H7 (cell line): ENCODE measurements at regions not wholly inside any gene's neighbourhood (a gene's known extent, or its start where the extent isn't known, plus 50 kb on each side); places are given as distances from the start of the nearest gene placed in this dataset.
A peak's percentile ranks its signal among the peaks of the same experiment; 100 is the strongest.
"Not testable (repeated sequence)": the region's sequence is repeated elsewhere in the genome, so short reads cannot be mapped to it uniquely, and the experiment has no call there.

Experiments
- DNase-seq: peaks from one replicate; pipeline ENCODE4 v3.0.0; 2012
- H3K27me3 ChIP-seq: 2 replicates; pipeline ENCODE4 v1.6.0; 2011; ENCODE audit warnings: mild to moderate bottlenecking, low read length; ENCODE audit not compliant: control insufficient read depth, insufficient read depth
- H3K36me3 ChIP-seq: replicated peaks from 2 replicates; pipeline ENCODE4 v1.5.1; 2011; ENCODE audit warnings: low read length; ENCODE audit not compliant: control insufficient read depth, insufficient read depth
- H3K4me3 ChIP-seq: 2 replicates; pipeline ENCODE4 v1.5.1; 2011; ENCODE audit warnings: low read depth, mild to moderate bottlenecking, control low read depth, low read length, moderate library complexity; ENCODE audit not compliant: insufficient read depth

DNA sequence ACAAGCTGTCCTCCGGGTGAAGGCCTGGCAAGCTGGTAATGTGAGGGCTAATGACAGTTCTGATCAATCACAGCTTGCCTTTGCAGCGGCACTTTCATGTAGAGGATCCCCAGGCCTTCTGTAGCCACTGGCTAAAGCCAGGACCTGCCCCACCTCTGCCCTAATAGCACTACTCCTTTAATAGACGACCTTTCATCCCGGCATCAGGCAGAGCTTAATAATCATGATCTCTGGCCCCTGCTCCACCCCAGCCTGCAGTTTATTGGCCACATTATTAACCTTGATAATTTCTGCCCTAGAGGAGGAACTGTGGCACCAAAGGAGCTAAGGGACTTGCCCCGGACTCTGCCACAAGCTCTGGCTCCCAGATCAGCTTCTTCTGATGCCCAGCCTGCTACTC, 142.3 kb upstream of the TBX3 start:
- no peaks in the 10 kb centered on the region for H3K36me3 ChIP-seq
- DNase-seq = no peak

DNA sequence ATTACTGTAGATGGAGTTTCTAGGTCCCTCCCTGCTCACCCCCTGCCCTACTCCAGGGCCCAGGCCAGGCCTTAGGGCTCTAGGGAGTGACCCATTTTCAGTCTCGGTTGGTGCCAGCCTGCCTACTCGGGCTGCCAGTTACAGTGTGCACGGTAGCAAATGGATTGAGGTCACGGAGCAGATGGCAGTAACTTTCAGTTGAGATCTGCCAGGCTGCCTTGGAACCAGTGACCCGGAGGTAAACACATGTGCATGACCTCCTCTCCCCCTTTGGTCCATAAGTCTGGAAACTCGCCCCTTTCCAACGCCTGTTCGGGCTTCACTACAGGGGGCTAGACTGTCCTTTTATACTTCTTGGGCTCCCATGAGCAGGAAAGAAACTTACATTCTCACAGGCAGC, 139.7 kb upstream of the TBX3 start:
- no peak for DNase-seq
- Histone ChIP-seq H3K27me3 (no peaks in the 10 kb centered on the region), H3K36me3 (no peaks in the 10 kb centered on the region)

More for the DNA sequence above, 142.3 kb upstream of the TBX3 start:
- Histone ChIP-seq H3K27me3 (no peaks in the 10 kb centered on the region), H3K4me3 (no peak overlapping the region)

DNA sequence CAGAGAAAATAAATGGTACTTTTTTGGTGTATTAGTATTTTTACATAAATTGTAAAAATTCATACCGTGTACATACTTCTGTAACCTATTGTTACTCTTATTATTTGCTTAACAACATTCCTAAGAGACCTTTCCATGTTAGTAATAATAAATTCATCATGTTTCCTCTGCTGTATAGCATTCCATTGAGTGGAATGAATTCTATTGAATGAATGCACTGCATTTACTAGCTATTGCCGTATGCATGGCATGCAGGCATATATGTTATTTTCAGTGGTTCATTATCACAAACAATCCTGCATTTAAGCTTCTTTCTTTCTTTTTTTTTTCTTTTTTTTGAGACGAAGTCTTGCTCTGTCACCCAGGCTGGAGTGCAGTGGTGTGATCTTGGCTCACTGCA, 137.6 kb upstream of the TBX3 start:
- Histone ChIP-seq H3K27me3 (no peaks in the 10 kb centered on the region), H3K4me3 (no peak overlapping the region), H3K36me3 (no peaks in the 10 kb centered on the region)
- no peak for DNase-seq

More for the DNA sequence above, 139.7 kb upstream of the TBX3 start:
- H3K4me3 ChIP-seq = no peak overlapping the region

DNA sequence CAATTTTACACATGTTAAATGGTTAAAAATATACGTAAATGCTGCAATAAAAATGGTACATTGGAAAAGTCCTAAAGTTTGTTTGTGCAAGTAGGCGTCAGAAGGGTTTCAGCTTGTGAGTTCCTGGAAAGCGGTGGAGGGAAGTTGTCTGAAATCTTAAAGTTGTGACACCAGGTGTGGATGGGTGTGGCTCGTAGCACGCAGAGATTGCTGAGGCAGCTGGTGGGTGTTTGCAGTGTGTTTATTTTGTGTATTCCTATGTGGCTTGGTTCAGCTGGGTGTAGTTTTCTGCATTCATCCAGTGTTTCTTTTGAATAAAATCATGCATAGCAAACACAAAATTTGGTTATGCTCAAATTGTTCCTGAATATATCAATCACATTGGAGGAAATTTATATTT, 136.8 kb upstream of the TBX3 start:
- Histone ChIP-seq H3K36me3 (no peaks in the 10 kb centered on the region), H3K4me3 (no peak overlapping the region), H3K27me3 (no peaks in the 10 kb centered on the region)
- no peak for DNase-seq

DNA sequence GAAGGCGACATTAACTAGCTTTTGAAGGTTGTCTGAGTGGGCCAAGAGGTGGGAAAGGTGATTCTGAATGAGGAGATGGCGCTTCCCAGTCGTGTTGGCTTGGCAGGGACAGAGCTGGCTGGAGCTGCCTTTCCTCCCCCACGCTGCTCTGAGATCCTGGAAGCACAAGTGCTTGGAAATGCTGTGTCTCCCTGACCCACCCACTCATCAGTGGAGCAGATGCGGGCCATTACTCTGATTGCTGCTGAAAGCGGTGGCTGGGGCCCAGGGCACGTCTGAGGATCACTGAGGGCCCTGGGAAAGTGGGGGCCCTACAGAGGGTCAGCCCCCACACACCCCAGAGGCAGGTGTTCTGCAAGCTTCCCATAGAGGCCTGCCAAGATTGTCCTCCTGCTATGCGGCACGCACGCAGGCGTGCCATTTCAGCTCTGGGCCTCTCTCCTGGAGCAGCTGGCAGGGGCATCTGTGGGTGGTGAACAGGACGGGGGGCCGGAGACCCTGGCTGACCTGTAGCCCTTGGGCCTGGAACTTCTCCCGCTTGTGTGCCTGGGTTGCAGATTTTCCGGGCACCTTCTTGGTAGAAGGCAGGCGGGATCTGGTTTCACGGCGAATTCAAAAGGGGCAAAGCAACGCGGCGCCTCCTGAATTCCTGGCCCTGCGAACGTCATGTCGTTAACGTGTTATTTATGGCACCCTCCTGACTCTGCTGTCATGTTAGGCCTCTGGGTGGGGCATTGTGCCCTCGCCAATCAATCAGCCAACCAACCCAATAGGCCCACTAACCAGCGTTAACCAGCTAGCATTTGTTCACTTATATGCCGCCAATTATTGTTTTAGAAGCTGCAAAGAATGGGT, 133.8 kb upstream of the TBX3 start:
- Histone ChIP-seq H3K4me3 (no peak overlapping the region), H3K27me3 (no peaks in the 10 kb centered on the region), H3K36me3 (no peaks in the 10 kb centered on the region)
- no peak for DNase-seq

DNA sequence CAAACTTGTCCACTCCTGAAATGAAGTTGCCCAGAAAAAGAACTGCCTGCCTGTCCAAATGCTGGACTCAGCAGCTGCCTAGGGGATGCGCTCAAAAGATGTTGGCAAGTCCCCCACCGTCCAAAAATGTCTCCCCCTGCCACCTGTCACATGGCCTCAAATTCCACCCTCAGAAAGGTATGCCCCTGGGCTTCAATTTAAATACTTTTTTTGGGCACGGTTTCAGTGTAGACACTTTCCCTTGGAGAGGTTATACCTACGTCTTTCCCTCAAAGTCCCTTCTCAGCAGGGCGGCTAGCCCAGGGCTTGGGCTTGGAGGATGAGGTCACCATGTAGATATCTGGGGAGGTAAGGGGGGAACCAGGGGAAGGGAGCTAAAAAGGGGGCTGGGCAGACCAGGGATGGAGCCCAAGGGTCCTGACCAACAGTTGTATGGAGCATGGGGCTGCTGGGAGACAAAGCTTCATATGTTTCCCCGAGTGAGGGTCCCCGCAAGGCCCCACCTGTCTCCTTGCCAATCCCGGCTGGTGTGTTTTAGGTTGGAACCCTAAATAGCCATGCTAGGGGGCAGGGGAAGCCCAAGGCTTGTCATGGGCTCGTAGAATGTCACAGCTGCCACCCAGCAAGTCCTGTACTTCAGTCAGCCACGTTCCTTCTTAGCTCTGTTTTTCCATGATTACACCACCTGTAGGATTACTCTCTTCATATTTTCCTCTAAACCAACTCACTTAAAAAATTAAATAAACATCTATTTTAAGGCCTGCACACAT, 131.2 kb upstream of the TBX3 start:
- H3K36me3 ChIP-seq = no peaks in the 10 kb centered on the region
- H3K4me3 ChIP-seq = no peak overlapping the region
- no peaks in the 10 kb centered on the region for H3K27me3 ChIP-seq
- peak; percentile 32 for DNase-seq

DNA sequence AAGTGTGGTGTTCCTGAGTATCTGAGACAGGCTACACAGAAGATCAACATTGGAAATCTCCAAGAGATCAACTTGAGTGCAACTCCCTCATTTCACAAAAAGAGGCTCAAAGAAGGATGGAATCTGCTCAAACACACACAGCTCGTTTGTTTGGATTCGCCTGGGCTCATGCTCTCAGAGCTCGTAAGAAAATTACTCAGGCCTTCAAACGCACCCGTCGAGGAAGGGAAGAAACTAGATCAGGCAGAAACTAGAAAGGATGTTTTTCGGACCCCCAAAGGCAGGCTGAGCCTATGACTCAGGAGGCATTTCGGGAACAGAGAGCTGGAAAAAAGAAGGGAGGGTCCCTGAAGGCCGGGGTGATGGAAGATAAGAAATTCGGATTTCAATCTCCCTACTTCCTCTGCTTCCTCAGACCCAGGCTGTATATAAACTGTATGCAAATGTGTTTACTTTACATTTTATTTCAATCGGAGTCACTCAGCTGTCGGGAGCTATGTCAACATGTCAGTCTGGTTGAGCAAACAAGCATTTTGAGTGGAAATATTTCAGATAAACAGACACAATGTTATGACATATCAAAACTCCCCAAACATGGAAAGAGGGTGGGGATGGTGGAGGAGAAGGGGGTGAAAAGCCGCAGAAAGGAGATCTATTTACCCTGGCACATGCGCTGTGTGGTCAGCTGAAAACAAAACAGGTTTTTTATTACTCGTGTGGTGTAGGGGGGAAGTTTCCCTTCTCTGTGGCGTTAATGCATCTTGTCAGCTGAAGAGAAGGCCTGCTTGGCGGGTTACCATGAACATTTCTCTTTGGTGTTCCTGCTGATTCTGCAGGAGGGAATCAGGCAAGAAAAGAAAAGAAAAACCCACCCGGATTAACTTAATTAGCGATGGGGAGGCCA, 129.1 kb upstream of the TBX3 start:
- no peaks in the 10 kb centered on the region for H3K27me3 ChIP-seq
- H3K4me3 ChIP-seq = no peak overlapping the region
- no peaks in the 10 kb centered on the region for H3K36me3 ChIP-seq
- peak; percentile 65 for DNase-seq

DNA sequence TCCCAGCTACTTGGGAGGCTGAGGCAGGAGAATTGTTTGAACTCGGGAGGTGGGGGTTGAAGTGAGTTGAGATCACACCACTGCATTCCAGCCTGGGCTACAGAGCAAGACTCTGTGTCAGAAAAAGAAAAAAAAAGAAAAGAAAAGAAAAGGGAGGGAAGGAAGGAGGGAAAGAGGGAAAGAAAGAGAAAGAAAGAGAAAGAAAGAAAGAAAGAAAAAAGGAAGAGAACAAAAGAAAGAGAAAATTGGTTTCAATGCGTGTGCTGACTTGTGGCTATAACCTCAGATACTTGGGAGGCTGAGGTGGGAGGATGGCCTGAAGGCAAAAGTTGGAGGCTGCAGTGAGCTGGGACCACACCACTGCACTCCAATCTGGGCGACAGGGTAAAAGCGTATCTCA, 128.4 kb upstream of the TBX3 start:
- no peak for DNase-seq
- H3K4me3 ChIP-seq = no peak overlapping the region
- H3K36me3 ChIP-seq = no peaks in the 10 kb centered on the region
- no peaks in the 10 kb centered on the region for H3K27me3 ChIP-seq

DNA sequence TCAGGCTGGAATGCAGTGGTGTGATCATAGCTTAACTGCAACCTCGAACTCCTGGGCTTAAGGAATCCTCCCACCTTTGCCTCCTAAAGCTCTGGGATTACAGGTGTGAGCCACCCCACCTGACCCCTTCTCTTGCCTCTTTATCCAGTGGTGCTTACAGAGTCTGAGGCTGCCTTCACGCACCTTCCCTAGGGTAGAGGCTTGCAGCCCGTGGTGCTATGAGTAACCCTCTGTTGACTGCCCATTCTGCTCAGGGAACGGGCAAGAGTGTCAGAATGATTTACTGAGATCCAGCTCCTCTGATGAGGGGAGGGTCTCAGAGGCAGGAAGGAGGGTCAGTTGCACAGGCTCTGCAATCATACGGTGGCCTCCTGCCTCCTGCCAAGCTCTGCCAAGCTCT, 125.1 kb upstream of the TBX3 start:
- no peaks in the 10 kb centered on the region for H3K36me3 ChIP-seq
- DNase-seq = no peak

DNA sequence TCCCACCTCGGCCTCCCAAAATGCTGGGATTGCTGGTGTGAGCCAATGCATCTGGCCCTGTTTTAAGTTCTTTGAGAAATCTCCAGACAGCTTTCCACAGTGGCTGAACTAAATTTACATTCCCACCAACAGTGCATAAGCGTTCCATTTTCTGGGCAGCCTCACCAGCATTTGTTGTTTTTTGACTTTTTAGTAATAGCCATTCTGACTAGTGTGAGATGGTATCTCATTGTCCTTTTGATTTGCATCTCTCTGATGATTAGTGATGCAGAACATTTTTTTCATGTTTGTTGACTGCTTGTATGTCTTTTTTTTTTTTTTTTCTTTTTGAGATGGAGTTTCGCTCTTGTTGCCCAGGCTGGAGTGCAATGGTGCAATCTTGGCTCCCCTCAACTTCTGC, 117.4 kb upstream of the TBX3 start:
- H3K36me3 ChIP-seq, H3K4me3 ChIP-seq, H3K27me3 ChIP-seq, DNase-seq: not testable (repeated sequence)

More for the DNA sequence above, 125.1 kb upstream of the TBX3 start:
- no peak overlapping the region for H3K4me3 ChIP-seq
- H3K27me3 ChIP-seq = no peaks in the 10 kb centered on the region

DNA sequence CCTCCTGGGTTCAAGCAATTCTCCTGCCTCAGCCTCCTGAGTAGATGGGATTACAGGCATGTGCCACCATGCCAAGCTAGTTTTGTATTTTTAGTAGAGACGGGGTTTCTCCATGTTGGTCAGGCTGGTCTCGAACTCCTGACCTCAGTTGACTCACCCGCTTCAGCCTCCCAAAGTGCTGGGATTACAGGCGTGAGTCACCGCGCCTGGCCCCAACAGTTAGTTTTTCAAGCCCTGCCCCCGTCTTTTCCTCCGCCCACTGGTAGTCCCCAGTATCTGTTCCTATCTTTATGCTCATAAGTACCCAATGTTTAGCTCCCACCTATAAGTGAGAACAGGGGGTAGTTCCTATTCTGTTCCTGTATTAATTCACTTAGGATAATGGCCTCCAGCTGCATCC, 116.6 kb upstream of the TBX3 start:
- DNase-seq, H3K4me3 ChIP-seq, H3K27me3 ChIP-seq, H3K36me3 ChIP-seq: not testable (repeated sequence)

DNA sequence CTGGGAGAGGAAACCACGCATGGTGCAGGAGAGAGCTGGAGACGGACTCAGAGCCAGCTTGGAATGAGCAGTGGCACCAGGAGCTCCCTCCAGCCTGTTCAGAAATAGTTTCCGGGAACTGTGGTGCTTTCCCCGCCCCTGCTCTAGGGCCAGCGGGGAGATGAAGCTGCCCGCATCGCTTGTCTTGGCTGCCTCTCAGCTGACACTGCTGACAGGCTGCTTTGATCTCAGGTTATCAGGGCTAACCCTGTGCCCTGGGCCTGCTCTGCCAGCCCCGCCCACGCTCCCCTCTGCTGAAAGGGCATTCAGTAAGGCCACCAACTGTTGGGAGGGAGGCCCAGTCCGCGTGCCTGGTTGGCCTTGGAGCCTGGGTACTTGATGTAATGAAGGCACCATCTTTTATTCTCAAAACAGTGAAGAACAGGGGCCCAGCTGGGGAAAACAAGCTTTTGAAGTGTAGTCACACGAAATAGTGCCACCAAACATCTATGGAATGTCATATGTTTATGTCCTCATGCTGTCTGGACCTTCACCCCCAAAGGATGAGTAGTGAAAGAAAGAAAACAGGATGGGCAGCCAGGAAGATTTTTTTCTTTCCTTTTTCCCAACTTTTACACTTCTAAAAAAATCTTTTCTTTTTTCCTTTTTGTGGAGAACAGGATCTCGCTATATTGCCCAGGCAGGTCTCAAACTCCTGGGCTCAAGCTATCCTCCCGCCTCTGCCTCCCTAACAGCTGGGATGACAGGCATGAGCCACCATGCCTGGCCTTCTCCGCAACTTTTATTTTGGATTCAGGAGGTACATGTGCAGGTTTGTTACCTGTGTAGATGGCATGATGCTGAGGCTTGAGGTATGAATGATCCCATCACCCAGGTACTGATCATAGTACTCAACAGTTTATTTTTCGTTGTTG, 115.9 kb upstream of the TBX3 start:
- H3K27me3 ChIP-seq = no peaks in the 10 kb centered on the region
- H3K36me3 ChIP-seq = no peaks in the 10 kb centered on the region
- DNase-seq = peak; percentile 38
- H3K4me3 ChIP-seq = no peak overlapping the region

DNA sequence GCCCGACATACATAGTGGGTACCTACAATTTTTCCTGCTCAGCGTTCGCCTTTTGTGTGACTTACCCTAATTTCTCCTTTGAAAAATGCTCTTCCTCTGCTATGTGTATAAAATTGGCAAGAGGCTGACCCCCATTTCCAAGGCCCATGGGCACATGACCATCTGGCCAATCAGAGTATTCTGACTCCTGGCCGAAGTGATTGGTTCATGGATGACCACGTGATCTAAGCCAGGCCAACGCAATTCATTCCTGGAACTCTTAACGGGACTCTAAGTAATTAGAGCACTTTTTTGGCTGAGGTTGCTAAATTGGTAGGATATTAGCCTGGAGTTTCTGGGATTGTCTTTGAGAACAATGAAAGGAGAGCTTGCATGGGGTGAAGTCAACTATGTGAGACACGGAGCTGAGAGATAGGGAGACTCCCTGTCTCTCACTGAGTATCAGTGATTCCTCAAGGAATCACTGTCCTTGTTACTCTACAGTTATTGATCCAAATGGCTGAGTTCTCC, 110.1 kb upstream of the TBX3 start:
- Histone ChIP-seq H3K4me3 (no peak overlapping the region), H3K36me3 (no peaks in the 10 kb centered on the region), H3K27me3 (no peaks in the 10 kb centered on the region)
- DNase-seq = no peak
